ENCODE measurements at regions not wholly inside any gene's neighbourhood (a gene's known extent, or its start where the extent isn't known, plus 50 kb on each side); places are given as distances from the start of the nearest gene placed in this dataset.

GRCh38 chr10:60497364-60497763 is 107.7 kb upstream of the ANK3 start:
- no peak overlapping the region for H3K27ac ChIP-seq (ENCODE audit: low read depth, low read length, poor library complexity, severe bottlenecking)
- no peak overlapping the region for H3K4me2 ChIP-seq (ENCODE audit: low read length)
- H2AFZ ChIP-seq (ENCODE audit: low read length): no peak overlapping the region
- no peaks in the 10 kb centered on the region for H4K20me1 ChIP-seq (ENCODE audit: insufficient read depth, low read length)
- H3K79me2 ChIP-seq (ENCODE audit: insufficient read depth, low read length): no peaks in the 10 kb centered on the region
- H3K4me3 ChIP-seq (ENCODE audit: low read depth, low read length, poor library complexity, severe bottlenecking): no peak overlapping the region
- H3K36me3 ChIP-seq (ENCODE audit: insufficient read depth, low read length): no peaks in the 10 kb centered on the region
- no peaks in the 10 kb centered on the region for H3K4me1 ChIP-seq (ENCODE audit: insufficient read depth, low read length, severe bottlenecking)
- H3K27me3 ChIP-seq (ENCODE audit: insufficient read depth, low read length): no peaks in the 10 kb centered on the region
- no peak for TF ChIP-seq EZH2 (IDR thresholded peaks at IDR 0.05; ENCODE audit: borderline replicate concordance, low read length)
- TF ChIP-seq CTCF (IDR thresholded peaks at IDR 0.05; ENCODE audit: low read length): no peak
- no peaks in the 10 kb centered on the region for H3K9me3 ChIP-seq (ENCODE audit: low read length)
- H3K9me2 ChIP-seq (ENCODE audit: low read depth, low read length): no peaks in the 10 kb centered on the region
- H3K9ac ChIP-seq (ENCODE audit: low read length): no peak overlapping the region
- no peaks in the 10 kb centered on the region for H3F3A ChIP-seq (ENCODE audit: insufficient read depth, low read length)

- Histone ChIP-seq H3K79me2 (ENCODE audit: insufficient read depth, low read length) (no peaks in the 10 kb centered on the region), H3K36me3 (ENCODE audit: insufficient read depth, low read length) (no peaks in the 10 kb centered on the region), H4K20me1 (ENCODE audit: insufficient read depth, low read length) (no peaks in the 10 kb centered on the region), H3K9me3 (ENCODE audit: low read length) (no peaks in the 10 kb centered on the region), H3K9ac (ENCODE audit: low read length) (no peak overlapping the region), H3K4me3 (ENCODE audit: low read depth, low read length, poor library complexity, severe bottlenecking) (no peak overlapping the region), H3F3A (ENCODE audit: insufficient read depth, low read length) (no peaks in the 10 kb centered on the region), H2AFZ (ENCODE audit: low read length) (no peak overlapping the region), H3K27me3 (ENCODE audit: insufficient read depth, low read length) (no peaks in the 10 kb centered on the region), H3K4me1 (ENCODE audit: insufficient read depth, low read length, severe bottlenecking) (no peaks in the 10 kb centered on the region), H3K27ac (ENCODE audit: low read depth, low read length, poor library complexity, severe bottlenecking) (no peak overlapping the region), H3K9me2 (ENCODE audit: low read depth, low read length) (no peaks in the 10 kb centered on the region), H3K4me2 (ENCODE audit: low read length) (no peak overlapping the region)
- TF ChIP-seq CTCF (IDR thresholded peaks at IDR 0.05; ENCODE audit: low read length) (no peak), EZH2 (IDR thresholded peaks at IDR 0.05; ENCODE audit: borderline replicate concordance, low read length) (no peak)
Observed at GRCh38 chr10:60496181-60496580, 106.5 kb upstream of the ANK3 start.

GRCh38 chr10:60495338-60496055 is 105.8 kb upstream of the ANK3 start:
- no peak overlapping the region for H3K4me3 ChIP-seq (ENCODE audit: low read depth, low read length, poor library complexity, severe bottlenecking)
- no peak overlapping the region for H2AFZ ChIP-seq (ENCODE audit: low read length)
- TF ChIP-seq CTCF (IDR thresholded peaks at IDR 0.05; ENCODE audit: low read length): no peak
- no peak for TF ChIP-seq EZH2 (IDR thresholded peaks at IDR 0.05; ENCODE audit: borderline replicate concordance, low read length)
- H3K27ac ChIP-seq (ENCODE audit: low read depth, low read length, poor library complexity, severe bottlenecking): no peak overlapping the region
- no peak overlapping the region for H3K9ac ChIP-seq (ENCODE audit: low read length)
- H3K27me3 ChIP-seq (ENCODE audit: insufficient read depth, low read length): no peaks in the 10 kb centered on the region
- no peak overlapping the region for H3K4me2 ChIP-seq (ENCODE audit: low read length)
- no peaks in the 10 kb centered on the region for H3K9me2 ChIP-seq (ENCODE audit: low read depth, low read length)
- no peaks in the 10 kb centered on the region for H4K20me1 ChIP-seq (ENCODE audit: insufficient read depth, low read length)
- H3K36me3 ChIP-seq (ENCODE audit: insufficient read depth, low read length): no peaks in the 10 kb centered on the region
- H3F3A ChIP-seq (ENCODE audit: insufficient read depth, low read length): no peaks in the 10 kb centered on the region
- H3K9me3 ChIP-seq (ENCODE audit: low read length): no peaks in the 10 kb centered on the region
- no peaks in the 10 kb centered on the region for H3K4me1 ChIP-seq (ENCODE audit: insufficient read depth, low read length, severe bottlenecking)
- H3K79me2 ChIP-seq (ENCODE audit: insufficient read depth, low read length): no peaks in the 10 kb centered on the region
